K562 (cell line): ENCODE measurements at regions not wholly inside any gene's neighbourhood (a gene's known extent, or its start where the extent isn't known, plus 50 kb on each side); places are given as distances from the start of the nearest gene placed in this dataset. TPM values are rescaled to one million over a fixed set of nuclear protein-coding genes. Genes with fewer than 3 reads are reported as not detected.
"Not testable (repeated sequence)": the region's sequence is repeated elsewhere in the genome, so short reads cannot be mapped to it uniquely, and the experiment has no call there.

ENCODE experiments used
- ATAC-seq: fragments of 200-7000 bp; cut with Tn5 transposase; 3 replicates; pipeline ENCODE4 v1.9.1; 2020; ENCODE audit warnings: moderate library complexity
- BruUV-seq: library from RNA; stranded (reverse); fragments of 400-500 nt; replicated peaks from 2 replicates; lab custom pipeline; 2021; lab: Mats Ljungman, UMichigan
- CTCF ChIA-PET: fragments of 300-600 bp; formaldehyde crosslinking; extraction: SDS; loops from one replicate; lab custom pipeline; 2021; ENCODE audit warnings: low intra/inter-chr PET ratio; lab: Yijun Ruan, JAX
- POLR2A ChIA-PET: fragments of 300-600, 350-650 bp; sonication (Branson Sonifier 250); formaldehyde crosslinking; extraction: SDS; loops from one replicate; lab custom pipeline; 2021; ENCODE audit warnings: antibody characterized with exemption, inconsistent platforms; lab: Yijun Ruan, JAX
- DNase-seq, 4 experiments: peaks; one replicate each; pipeline versions ENCODE4 v3.0.0 to v3.0.0-alpha.2; 2011 to 2018; ENCODE audit warnings: low spot score in 3 of 4, mixed read lengths in 3 of 4; ENCODE audit errors: extremely low read depth in 1 of 4
- FAIRE-seq: peaks from 2 replicates; lab custom pipeline; 2011; peaks lifted over from hg19 to GRCh38; lab: Jason Lieb, UNC
- H2AFZ ChIP-seq: 2 replicates; pipeline ENCODE4 v1.6.0; 2011; ENCODE audit warnings: low read depth, low read length, control low read depth, inconsistent platforms
- H3K27ac ChIP-seq: fragments of 200-600 bp; 3 replicates; pipeline ENCODE4 v1.8.0; 2011; ENCODE audit warnings: low read depth, mild to moderate bottlenecking, control low read depth, inconsistent platforms, low read length, moderate library complexity, mixed read lengths; ENCODE audit errors: extremely low read depth
- H3K27me3 ChIP-seq, 2 experiments: fragments of 300-600 bp in 1 of 2; 2 replicates in 1 of 2; 3 replicates in 1 of 2; pipeline versions ENCODE4 v1.6.0 to v1.8.0; 2011; ENCODE audit warnings: inconsistent platforms in 2 of 2, low read length in 2 of 2, mild to moderate bottlenecking in 1 of 2, mixed read lengths in 1 of 2, moderate library complexity in 1 of 2; ENCODE audit not compliant: control insufficient read depth in 2 of 2, insufficient read depth in 2 of 2
- H3K36me3 ChIP-seq: fragments of 300-600 bp; 3 replicates; pipeline ENCODE4 v1.8.0; 2011; ENCODE audit warnings: mild to moderate bottlenecking, low read length, inconsistent platforms; ENCODE audit not compliant: control insufficient read depth, insufficient read depth
- H3K4me1 ChIP-seq, 2 experiments: fragments of 200-600 bp in 1 of 2; replicated peaks in 1 of 2; 2 replicates in 1 of 2; 3 replicates in 1 of 2; pipeline versions ENCODE4 v1.5.1 to v1.8.0; 2011; ENCODE audit warnings: inconsistent platforms in 2 of 2, low read length in 2 of 2, mild to moderate bottlenecking in 1 of 2, mixed read lengths in 1 of 2, moderate library complexity in 1 of 2; ENCODE audit not compliant: control insufficient read depth in 2 of 2, insufficient read depth in 2 of 2
- H3K4me2 ChIP-seq: 2 replicates; pipeline ENCODE4 v1.6.1; 2011; ENCODE audit warnings: low read length, control low read depth, inconsistent platforms, mixed read lengths; ENCODE audit not compliant: insufficient read depth
- H3K4me3 ChIP-seq: fragments of 200-600 bp; sonication (generic), shearing (Covaris generic); 2 replicates; pipeline ENCODE4 v1.5.1; 2016; ENCODE audit warnings: control low read depth, inconsistent platforms
- H3K79me2 ChIP-seq: fragments of 200-600 bp; 3 replicates; pipeline ENCODE4 v1.8.0; 2011; ENCODE audit warnings: low read length, inconsistent platforms; ENCODE audit not compliant: control insufficient read depth, insufficient read depth
- H3K9ac ChIP-seq, 2 experiments: 2 replicates each; pipeline versions ENCODE4 v1.6.0 to v1.6.1; 2011; ENCODE audit warnings: low read depth in 2 of 2, low read length in 2 of 2, control low read depth in 1 of 2, inconsistent platforms in 1 of 2, mild to moderate bottlenecking in 1 of 2, mixed read lengths in 1 of 2; ENCODE audit not compliant: insufficient read depth in 1 of 2
- H3K9me1 ChIP-seq: one replicate; pipeline ENCODE4 v1.6.0; 2011; ENCODE audit warnings: inconsistent platforms, mild to moderate bottlenecking, low read length, moderate library complexity; ENCODE audit not compliant: control insufficient read depth, insufficient read depth
- H3K9me3 ChIP-seq: replicated peaks from 2 replicates; pipeline ENCODE4 v1.5.1; 2011; ENCODE audit warnings: low read depth, low read length, inconsistent platforms; ENCODE audit not compliant: control insufficient read depth, insufficient read depth
- H4K20me1 ChIP-seq: replicated peaks from 2 replicates; pipeline ENCODE4 v1.6.1; 2011; ENCODE audit warnings: low read length, inconsistent platforms, mixed read lengths; ENCODE audit not compliant: control insufficient read depth, insufficient read depth
- WGBS: fragments of 100-300 bp; shearing (Covaris generic); methylation state at CpG from one replicate; pipeline ENCODE4 v1.1.6; 2016; ENCODE audit warnings: low coverage, mixed read lengths; ENCODE audit not compliant: insufficient coverage; ENCODE audit errors: missing lambda C conversion rate; 5-methylcytosine and 5-hydroxymethylcytosine counted together
- in situ Hi-C: fragments of 300-500 bp; cut with MboI; formaldehyde crosslinking; loops from 4 replicates; pipeline ENCODE4 v1.15.0; 2018; ENCODE audit warnings: inconsistent platforms, mixed read lengths
- intact Hi-C: fragments of 100-400 bp; cut with micrococcal nuclease; formaldehyde crosslinking; loops from 2 replicates; pipeline ENCODE4 v1.14.2; 2022
- small RNA-seq: library from RNA; depleted of rRNA; stranded (forward); fragments of <200 nt; gene quantifications from one replicate; pipeline ENCODE3, GENCODE V24; 2014

GRCh38 chr2:5629510-5629909 lies 62.7 kb upstream of the SOX11 start:
- H3K27ac ChIP-seq, H2AFZ ChIP-seq, FAIRE-seq, POLR2A ChIA-PET, intact Hi-C loops, H3K36me3 ChIP-seq, CTCF ChIA-PET, H3K4me2 ChIP-seq, DNase-seq, in situ Hi-C loops, ATAC-seq, H3K9ac ChIP-seq, BruUV-seq, H3K79me2 ChIP-seq, H3K4me3 ChIP-seq, H3K9me1 ChIP-seq, H3K9me3 ChIP-seq, H3K4me1 ChIP-seq, H4K20me1 ChIP-seq, H3K27me3 ChIP-seq: not testable (repeated sequence)
- WGBS = 0% methylated on average over 9 of the region's 11 CpGs

GRCh38 chr2:5637051-5637450 lies 55.1 kb upstream of the SOX11 start:
- H3K4me3 ChIP-seq, CTCF ChIA-PET, DNase-seq, POLR2A ChIA-PET, H3K27me3 ChIP-seq, H3K9me1 ChIP-seq, H3K9me3 ChIP-seq, FAIRE-seq, H3K36me3 ChIP-seq, H3K4me1 ChIP-seq, H3K27ac ChIP-seq, H2AFZ ChIP-seq, H3K4me2 ChIP-seq, in situ Hi-C loops, H3K9ac ChIP-seq, H3K79me2 ChIP-seq, ATAC-seq, BruUV-seq, H4K20me1 ChIP-seq, intact Hi-C loops: not testable (repeated sequence)
- 0% methylated on average over 2 of the region's 2 CpGs for WGBS

Small RNAs in the stretch of these regions (small RNA-seq; reads per million reads assigned to genes)
- gene RF00322 = not detected
- not detected for gene RNU6-649P
